KOPT-K1 (cell line): ENCODE measurements at regions not wholly inside any gene's neighbourhood (a gene's known extent, or its start where the extent isn't known, plus 50 kb on each side); places are given as distances from the start of the nearest gene placed in this dataset.

Experiments
- H3K27ac ChIP-seq: fragments of 200-600 bp; sonication (generic); 2 replicates; pipeline ENCODE4 v1.5.1; 2016; ENCODE audit warnings: antibody characterized with exemption, mild to moderate bottlenecking, low read depth, low read length; ENCODE audit not compliant: poor library complexity, severe bottlenecking
- H3K36me3 ChIP-seq: fragments of 200-600 bp; sonication (generic); 2 replicates; pipeline ENCODE4 v1.5.1; 2017; ENCODE audit warnings: antibody characterized with exemption, mild to moderate bottlenecking, low read length, moderate library complexity; ENCODE audit not compliant: insufficient read depth
- H3K9me3 ChIP-seq: fragments of 200-600 bp; sonication (generic); 2 replicates; pipeline ENCODE4 v1.5.1; 2017; ENCODE audit warnings: antibody characterized with exemption, low read length, mild to moderate bottlenecking; ENCODE audit not compliant: insufficient read depth, poor library complexity, severe bottlenecking

- Histone ChIP-seq H3K27ac (no peak overlapping the region), H3K9me3 (no peaks in the 10 kb centered on the region), H3K36me3 (no peaks in the 10 kb centered on the region)
Measured at GRCh38 chr4:84394386-84394785, 104.7 kb downstream of the NKX6-1 start.

- no peak overlapping the region for H3K27ac ChIP-seq
- no peaks in the 10 kb centered on the region for H3K36me3 ChIP-seq
- H3K9me3 ChIP-seq, result no peaks in the 10 kb centered on the region
Measured at GRCh38 chr4:84392951-84393590, 106.0 kb downstream of the NKX6-1 start.

- Histone ChIP-seq H3K9me3 (no peaks in the 10 kb centered on the region), H3K36me3 (no peaks in the 10 kb centered on the region), H3K27ac (no peak overlapping the region)
Measured at GRCh38 chr4:84389406-84389805, 109.7 kb downstream of the NKX6-1 start.

GRCh38 chr4:84385203-84385602 is 113.9 kb downstream of the NKX6-1 start:
- no peak overlapping the region for H3K27ac ChIP-seq
- H3K36me3 ChIP-seq, result no peaks in the 10 kb centered on the region

GRCh38 chr4:84384801-84385200 is 114.3 kb downstream of the NKX6-1 start:
- Histone ChIP-seq H3K36me3 (no peaks in the 10 kb centered on the region), H3K27ac (no peak overlapping the region), H3K9me3 (no peaks in the 10 kb centered on the region)

More at GRCh38 chr4:84385203-84385602, 113.9 kb downstream of the NKX6-1 start:
- H3K9me3 ChIP-seq, result no peaks in the 10 kb centered on the region

GRCh38 chr4:84381759-84382158 is 117.3 kb downstream of the NKX6-1 start:
- Histone ChIP-seq H3K27ac (no peak overlapping the region), H3K9me3 (no peaks in the 10 kb centered on the region), H3K36me3 (no peaks in the 10 kb centered on the region)

GRCh38 chr4:84379917-84380641 is 119.0 kb downstream of the NKX6-1 start:
- no peaks in the 10 kb centered on the region for H3K36me3 ChIP-seq
- H3K9me3 ChIP-seq, result no peaks in the 10 kb centered on the region
- no peak overlapping the region for H3K27ac ChIP-seq

- no peaks in the 10 kb centered on the region for H3K36me3 ChIP-seq
- H3K27ac ChIP-seq, result no peak overlapping the region
- no peaks in the 10 kb centered on the region for H3K9me3 ChIP-seq
Measured at GRCh38 chr4:84378983-84379382, 120.1 kb downstream of the NKX6-1 start.

GRCh38 chr4:84378356-84378755 is 120.7 kb downstream of the NKX6-1 start:
- Histone ChIP-seq H3K27ac (no peak overlapping the region), H3K9me3 (no peaks in the 10 kb centered on the region), H3K36me3 (no peaks in the 10 kb centered on the region)

GRCh38 chr4:84366907-84367306 is 132.2 kb downstream of the NKX6-1 start:
- Histone ChIP-seq H3K36me3 (no peaks in the 10 kb centered on the region), H3K9me3 (no peaks in the 10 kb centered on the region)

GRCh38 chr4:84366161-84366560 is 132.9 kb downstream of the NKX6-1 start:
- Histone ChIP-seq H3K36me3 (no peaks in the 10 kb centered on the region), H3K27ac (no peak overlapping the region), H3K9me3 (no peaks in the 10 kb centered on the region)

More at GRCh38 chr4:84366907-84367306, 132.2 kb downstream of the NKX6-1 start:
- H3K27ac ChIP-seq, result no peak overlapping the region

GRCh38 chr4:84362896-84363655 is 136.0 kb downstream of the NKX6-1 start:
- Histone ChIP-seq H3K9me3 (no peaks in the 10 kb centered on the region), H3K27ac (no peak overlapping the region), H3K36me3 (no peaks in the 10 kb centered on the region)

GRCh38 chr4:84342161-84342560 is 156.9 kb downstream of the NKX6-1 start:
- H3K9me3 ChIP-seq, result no peaks in the 10 kb centered on the region
- no peak overlapping the region for H3K27ac ChIP-seq
- H3K36me3 ChIP-seq, result no peaks in the 10 kb centered on the region

- H3K27ac ChIP-seq, result no peak overlapping the region
- no peaks in the 10 kb centered on the region for H3K36me3 ChIP-seq
- no peaks in the 10 kb centered on the region for H3K9me3 ChIP-seq
Measured at GRCh38 chr4:84341559-84341958, 157.5 kb downstream of the NKX6-1 start.

- no peak overlapping the region for H3K27ac ChIP-seq
- no peaks in the 10 kb centered on the region for H3K9me3 ChIP-seq
- H3K36me3 ChIP-seq, result no peaks in the 10 kb centered on the region
Measured at GRCh38 chr4:84338367-84338766, 160.7 kb downstream of the NKX6-1 start.
